GM12801 (cell line): ENCODE measurements at regions not wholly inside any gene's neighbourhood (a gene's known extent, or its start where the extent isn't known, plus 50 kb on each side); places are given as distances from the start of the nearest gene placed in this dataset.

Experiments used
- TF ChIP-seq, protein P1 (sequence below): IDR thresholded peaks from one replicate; pipeline ENCODE4 v1.5.1; 2011; ENCODE audit warnings: control low read depth; ENCODE audit not compliant: insufficient read length; ENCODE audit errors: extremely low read depth

DNA sequence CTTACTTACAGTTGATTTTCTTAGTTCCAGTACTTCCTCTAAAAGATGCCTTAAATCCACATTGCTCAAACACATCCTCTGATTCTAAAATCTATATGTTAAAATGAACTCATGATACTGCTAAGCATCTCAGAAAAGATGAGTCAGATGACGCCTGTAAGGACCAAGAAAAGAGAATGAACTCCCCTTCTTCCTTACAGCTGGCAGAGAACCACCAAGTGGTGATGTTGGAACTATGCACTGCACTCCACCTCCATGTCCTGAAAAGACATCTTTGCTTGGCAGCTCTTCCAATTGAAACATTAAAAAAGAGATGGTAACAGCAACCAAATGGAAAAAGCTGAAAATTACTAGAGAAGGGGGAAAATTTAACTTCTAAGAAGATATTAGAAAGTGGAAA, 648.8 kb downstream of the PTPRC start:
- TF ChIP-seq, protein P1, sequence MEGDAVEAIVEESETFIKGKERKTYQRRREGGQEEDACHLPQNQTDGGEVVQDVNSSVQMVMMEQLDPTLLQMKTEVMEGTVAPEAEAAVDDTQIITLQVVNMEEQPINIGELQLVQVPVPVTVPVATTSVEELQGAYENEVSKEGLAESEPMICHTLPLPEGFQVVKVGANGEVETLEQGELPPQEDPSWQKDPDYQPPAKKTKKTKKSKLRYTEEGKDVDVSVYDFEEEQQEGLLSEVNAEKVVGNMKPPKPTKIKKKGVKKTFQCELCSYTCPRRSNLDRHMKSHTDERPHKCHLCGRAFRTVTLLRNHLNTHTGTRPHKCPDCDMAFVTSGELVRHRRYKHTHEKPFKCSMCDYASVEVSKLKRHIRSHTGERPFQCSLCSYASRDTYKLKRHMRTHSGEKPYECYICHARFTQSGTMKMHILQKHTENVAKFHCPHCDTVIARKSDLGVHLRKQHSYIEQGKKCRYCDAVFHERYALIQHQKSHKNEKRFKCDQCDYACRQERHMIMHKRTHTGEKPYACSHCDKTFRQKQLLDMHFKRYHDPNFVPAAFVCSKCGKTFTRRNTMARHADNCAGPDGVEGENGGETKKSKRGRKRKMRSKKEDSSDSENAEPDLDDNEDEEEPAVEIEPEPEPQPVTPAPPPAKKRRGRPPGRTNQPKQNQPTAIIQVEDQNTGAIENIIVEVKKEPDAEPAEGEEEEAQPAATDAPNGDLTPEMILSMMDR: no peak

GRCh38 chr1:199290186-199290585, 651.3 kb downstream of the PTPRC start:
- TF ChIP-seq, protein P1: no peak

DNA sequence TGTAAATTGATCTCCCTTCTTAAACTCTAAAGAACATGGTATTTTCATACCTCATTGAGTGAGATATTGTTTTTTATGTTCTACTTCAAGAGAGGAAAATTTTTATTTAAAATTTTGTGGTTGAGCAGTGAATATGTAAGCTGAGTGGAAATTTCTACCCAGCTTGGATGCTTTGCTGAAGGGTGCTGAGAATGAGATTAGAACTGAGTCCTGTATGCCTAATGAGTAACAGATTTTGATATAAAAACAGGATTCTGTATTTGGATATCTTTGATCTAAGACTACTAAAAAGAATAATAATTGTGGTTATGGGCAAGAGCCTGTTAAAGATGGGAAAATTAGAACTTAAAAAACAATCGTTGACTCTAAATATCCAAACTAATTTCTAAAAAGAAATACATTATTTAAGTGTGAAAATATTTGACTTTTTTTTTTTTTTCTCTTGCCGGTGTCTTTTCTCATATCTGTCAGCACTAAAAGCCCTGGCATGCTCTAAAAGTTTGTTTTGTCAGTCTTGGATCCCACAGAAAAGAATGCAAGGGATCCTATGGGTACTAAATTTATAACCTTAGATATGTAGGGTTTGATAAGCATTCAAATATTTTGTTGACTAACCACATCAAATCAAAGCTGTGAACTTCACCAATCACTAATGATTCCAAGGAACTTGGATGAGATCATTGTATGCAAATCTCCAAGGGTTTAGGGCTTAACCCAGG, 652.3 kb downstream of the PTPRC start:
- TF ChIP-seq, protein P1: no peak

DNA sequence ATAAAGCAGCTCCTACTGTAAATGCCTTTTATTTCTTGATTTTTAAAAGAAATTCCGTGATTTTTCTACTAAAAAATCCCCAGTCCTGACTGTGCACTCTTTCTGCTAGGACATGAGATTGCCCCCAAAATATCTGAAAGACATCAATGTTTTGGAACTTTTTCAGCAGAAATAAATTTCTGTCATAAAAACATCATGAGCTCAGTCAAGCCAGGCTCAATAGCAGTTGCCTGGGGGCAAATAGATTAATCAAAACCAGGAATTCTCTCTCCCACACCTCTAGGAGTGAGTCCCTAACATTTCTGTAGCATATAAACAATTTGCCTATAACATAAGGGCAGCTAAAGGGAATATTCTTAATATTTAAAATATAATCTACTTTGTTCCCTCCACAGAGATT, 654.1 kb downstream of the PTPRC start:
- TF ChIP-seq, protein P1: no peak

DNA sequence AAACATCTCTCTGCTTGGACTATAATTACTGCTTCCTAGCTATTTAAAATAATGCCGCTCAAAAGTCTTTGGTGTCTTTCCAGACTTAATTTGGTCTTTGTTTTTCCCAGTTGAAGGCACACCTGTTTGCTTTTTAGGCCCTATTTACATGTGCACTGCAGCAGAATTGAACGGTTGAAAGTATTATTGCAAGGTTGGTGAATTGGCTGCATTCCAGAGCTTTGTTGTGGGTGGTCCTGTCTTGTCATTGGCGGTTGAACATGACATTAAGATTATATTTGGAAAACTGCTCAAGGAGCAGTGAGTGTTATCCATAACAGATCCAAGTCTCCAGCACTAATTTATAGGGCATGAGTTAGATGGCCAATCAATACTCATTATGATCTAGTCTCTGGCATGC, 656.3 kb downstream of the PTPRC start:
- TF ChIP-seq, protein P1: no peak

- TF ChIP-seq, protein P1: no peak
Observed at GRCh38 chr1:199297174-199297573, 658.3 kb downstream of the PTPRC start.

- TF ChIP-seq, protein P1: no peak
Observed at GRCh38 chr1:199297887-199298286, 659.0 kb downstream of the PTPRC start.
